ENCODE measurements at regions not wholly inside any gene's neighbourhood (a gene's known extent, or its start where the extent isn't known, plus 50 kb on each side); places are given as distances from the start of the nearest gene placed in this dataset.

- Histone ChIP-seq H3F3A (ENCODE audit: low read depth) (no peaks in the 10 kb centered on the region), H3K4me1 (peaks cover 3% of the 10 kb centered on the region), H3K27me3 (no peaks in the 10 kb centered on the region), H3K9ac (no peak overlapping the region), H3K36me3 (no peaks in the 10 kb centered on the region), H4K20me1 (ENCODE audit: low read depth) (no peaks in the 10 kb centered on the region), H3K27ac (no peak overlapping the region), H3K79me2 (ENCODE audit: low read depth) (no peaks in the 10 kb centered on the region), H2AFZ (replicated peaks) (no peak overlapping the region), H3K4me3 (no peak overlapping the region), H3K9me3 (ENCODE audit: low read depth) (no peaks in the 10 kb centered on the region), H3K4me2 (no peak overlapping the region)
- no peaks in the 10 kb centered on the region for H3K36me3 Mint-ChIP-seq
- TF ChIP-seq EZH2 (IDR thresholded peaks at IDR 0.05) (no peak), CTCF (IDR thresholded peaks at IDR 0.05) (no peak), EZH2phosphoT487 (IDR thresholded peaks at IDR 0.05) (no peak)
- H3K9me3 Mint-ChIP-seq: peaks cover 12% of the 10 kb centered on the region
- H3K27me3 Mint-ChIP-seq (ENCODE audit: insufficient read depth, low read depth): peaks cover 10% of the 10 kb centered on the region
- DNase-seq (ENCODE audit: low spot score): peak; percentile 17
- peak overlapping the region; percentile 27 for H3K27ac Mint-ChIP-seq
- no peak overlapping the region for H3K4me3 Mint-ChIP-seq
- H3K4me1 Mint-ChIP-seq: peaks cover 14% of the 10 kb centered on the region
Measured at GRCh38 chr7:28354601-28355402, 57.5 kb upstream of the CREB5 start.

DNA sequence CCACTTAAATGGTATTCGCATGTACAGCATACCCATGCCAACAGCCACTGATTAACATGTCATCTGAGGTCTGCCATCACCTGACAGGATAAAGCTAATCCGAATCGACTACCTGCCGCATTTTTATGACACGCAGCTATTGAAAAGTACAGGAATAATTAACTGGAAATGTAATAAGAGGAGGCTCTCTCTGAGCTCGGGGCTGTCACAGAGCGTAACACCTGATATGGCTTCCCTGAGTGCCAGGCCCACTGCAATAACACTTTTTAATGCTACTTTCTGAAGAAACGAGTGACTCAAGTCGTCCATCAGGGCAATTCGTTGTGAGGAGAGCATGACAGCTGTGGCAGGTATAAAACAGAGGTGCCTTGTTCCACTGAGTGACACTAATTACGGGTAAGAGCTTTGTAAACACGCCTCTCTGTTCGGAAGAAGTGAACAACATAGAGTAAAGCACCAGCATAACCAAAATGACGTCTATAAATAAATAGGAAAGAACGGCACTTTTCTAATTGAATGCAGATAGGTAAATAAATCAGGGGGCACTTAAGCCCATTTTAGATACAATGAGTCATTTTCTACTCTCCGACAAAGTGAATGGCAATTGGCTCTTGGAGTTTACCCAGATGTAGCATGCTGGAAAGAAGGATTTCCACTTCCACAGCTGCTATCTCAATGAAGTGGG lies 56.5 kb upstream of the CREB5 start:
- Mint-ChIP-seq H3K4me1 (peaks cover 14% of the 10 kb centered on the region), H3K27me3 (ENCODE audit: insufficient read depth, low read depth) (peaks cover 10% of the 10 kb centered on the region), H3K9me3 (peaks cover 12% of the 10 kb centered on the region), H3K27ac (no peak overlapping the region), H3K36me3 (no peaks in the 10 kb centered on the region), H3K4me3 (no peak overlapping the region)
- Histone ChIP-seq H3K9ac (no peak overlapping the region), H3K79me2 (ENCODE audit: low read depth) (no peaks in the 10 kb centered on the region), H3K4me3 (no peak overlapping the region), H3K4me2 (no peak overlapping the region), H4K20me1 (ENCODE audit: low read depth) (no peaks in the 10 kb centered on the region), H3K9me3 (ENCODE audit: low read depth) (no peaks in the 10 kb centered on the region), H3K36me3 (no peaks in the 10 kb centered on the region), H3K4me1 (peaks cover 3% of the 10 kb centered on the region), H3K27me3 (no peaks in the 10 kb centered on the region), H2AFZ (replicated peaks) (no peak overlapping the region), H3K27ac (no peak overlapping the region), H3F3A (ENCODE audit: low read depth) (no peaks in the 10 kb centered on the region)
- DNase-seq (ENCODE audit: low spot score): no peak
- TF ChIP-seq EZH2 (IDR thresholded peaks at IDR 0.05) (no peak), EZH2phosphoT487 (IDR thresholded peaks at IDR 0.05) (no peak), CTCF (IDR thresholded peaks at IDR 0.05) (no peak)

DNA sequence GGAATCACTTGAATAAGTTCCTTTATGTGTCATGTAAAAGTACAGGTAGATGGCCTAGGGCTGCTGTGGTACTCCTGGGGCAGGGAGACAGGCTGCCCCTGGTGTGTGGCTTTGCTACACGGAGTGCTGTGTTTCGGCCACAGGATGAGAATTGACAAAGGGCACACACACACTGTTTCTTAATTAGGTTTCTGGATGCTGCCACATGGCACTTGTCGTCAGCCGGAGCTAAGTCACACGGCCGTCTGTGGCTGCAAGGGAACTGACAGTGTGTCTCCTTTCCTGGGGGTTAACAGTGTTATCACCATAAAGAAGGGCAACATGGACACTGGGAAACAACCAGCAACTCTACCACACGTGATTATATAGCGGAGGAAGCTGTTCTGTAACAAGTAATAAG lies 55.7 kb upstream of the CREB5 start:
- Histone ChIP-seq H3K4me3 (no peak overlapping the region), H3K27ac (no peak overlapping the region), H4K20me1 (ENCODE audit: low read depth) (no peaks in the 10 kb centered on the region), H3K36me3 (no peaks in the 10 kb centered on the region), H3K27me3 (no peaks in the 10 kb centered on the region), H3K9ac (no peak overlapping the region), H3K4me2 (no peak overlapping the region), H2AFZ (replicated peaks) (no peak overlapping the region), H3K79me2 (ENCODE audit: low read depth) (no peaks in the 10 kb centered on the region), H3K4me1 (peaks cover 10% of the 10 kb centered on the region), H3K9me3 (ENCODE audit: low read depth) (no peaks in the 10 kb centered on the region), H3F3A (ENCODE audit: low read depth) (peaks cover 6% of the 10 kb centered on the region)
- H3K36me3 Mint-ChIP-seq: no peaks in the 10 kb centered on the region
- no peak overlapping the region for H3K27ac Mint-ChIP-seq
- TF ChIP-seq CTCF (IDR thresholded peaks at IDR 0.05): no peak
- TF ChIP-seq EZH2phosphoT487 (IDR thresholded peaks at IDR 0.05): no peak
- DNase-seq (ENCODE audit: low spot score): no peak
- no peak overlapping the region for H3K4me3 Mint-ChIP-seq
- peaks cover 10% of the 10 kb centered on the region for H3K27me3 Mint-ChIP-seq (ENCODE audit: insufficient read depth, low read depth)
- peaks cover 16% of the 10 kb centered on the region for H3K4me1 Mint-ChIP-seq
- H3K9me3 Mint-ChIP-seq: peaks cover 12% of the 10 kb centered on the region

Measured in neural progenitor cell (in vitro differentiated cells).